NCI-H2171 (cell line): ENCODE measurements at regions not wholly inside any gene's neighbourhood (a gene's known extent, or its start where the extent isn't known, plus 50 kb on each side); places are given as distances from the start of the nearest gene placed in this dataset.

Experiments used
- DNase-seq: peaks from one replicate; lab custom pipeline; 2025; lab: John Stamatoyannopoulos, UW

GRCh38 chr1:201709564-201710295, 119.2 kb upstream of the IPO9 start:
- DNase-seq, result no peak

- no peak for DNase-seq
Measured at GRCh38 chr1:201710632-201711597, 118.0 kb upstream of the IPO9 start.

GRCh38 chr1:201711811-201712210, 117.1 kb upstream of the IPO9 start:
- DNase-seq, result no peak

GRCh38 chr1:201712387-201713085, 116.4 kb upstream of the IPO9 start:
- no peak for DNase-seq

- DNase-seq, result no peak
Measured at GRCh38 chr1:201713086-201713810, 115.7 kb upstream of the IPO9 start.

GRCh38 chr1:201714542-201715329, 114.2 kb upstream of the IPO9 start:
- no peak for DNase-seq

- DNase-seq, result no peak
Measured at GRCh38 chr1:201715351-201715750, 113.6 kb upstream of the IPO9 start.

GRCh38 chr1:201715801-201716741, 112.9 kb upstream of the IPO9 start:
- no peak for DNase-seq

GRCh38 chr1:201716742-201717135, 112.2 kb upstream of the IPO9 start:
- no peak for DNase-seq

- DNase-seq, result no peak
Measured at GRCh38 chr1:201717286-201717685, 111.7 kb upstream of the IPO9 start.

GRCh38 chr1:201718346-201719202, 110.4 kb upstream of the IPO9 start:
- DNase-seq, result no peak

GRCh38 chr1:201719812-201720521, 109.0 kb upstream of the IPO9 start:
- DNase-seq, result peak; percentile 42

- DNase-seq, result no peak
Measured at GRCh38 chr1:201720522-201720844, 108.5 kb upstream of the IPO9 start.

GRCh38 chr1:201721082-201722049, 107.6 kb upstream of the IPO9 start:
- DNase-seq, result no peak

- no peak for DNase-seq
Measured at GRCh38 chr1:201724039-201724765, 104.8 kb upstream of the IPO9 start.

- DNase-seq, result no peak
Measured at GRCh38 chr1:201724766-201725118, 104.2 kb upstream of the IPO9 start.

GRCh38 chr1:201726700-201727099, 102.3 kb upstream of the IPO9 start:
- DNase-seq, result no peak
